Esophagus mucosa (tissue), 1 donor: ENCODE measurements at regions not wholly inside any gene's neighbourhood (a gene's known extent, or its start where the extent isn't known, plus 50 kb on each side); places are given as distances from the start of the nearest gene placed in this dataset.
"Not testable (repeated sequence)": the region's sequence is repeated elsewhere in the genome, so short reads cannot be mapped to it uniquely, and the experiment has no call there.

ENCODE experiments used
- ATAC-seq: fragments of 200-7000 bp; cut with Tn5 transposase; one replicate; pipeline ENCODE4 v1.9.1; 2020
- donor health status: DM: yes; HTN: yes; CAD: no.

GRCh38 chr10:130352291-130352645, 216.1 kb downstream of the GLRX3 start:
- ATAC-seq, result no peak

GRCh38 chr10:130353928-130354572, 217.9 kb downstream of the GLRX3 start:
- ATAC-seq, result no peak

- ATAC-seq, result no peak
Measured at GRCh38 chr10:130354573-130354954, 218.4 kb downstream of the GLRX3 start.

GRCh38 chr10:130354976-130355795, 219.0 kb downstream of the GLRX3 start:
- no peak for ATAC-seq

- not testable (repeated sequence) for ATAC-seq
Measured at GRCh38 chr10:130356429-130356828, 220.2 kb downstream of the GLRX3 start.

GRCh38 chr10:130357226-130357625, 221.0 kb downstream of the GLRX3 start:
- ATAC-seq, result no peak

- ATAC-seq, result no peak
Measured at GRCh38 chr10:130357951-130358350, 221.8 kb downstream of the GLRX3 start.

GRCh38 chr10:130358981-130359650, 222.9 kb downstream of the GLRX3 start:
- ATAC-seq, result no peak

GRCh38 chr10:130359711-130360110, 223.5 kb downstream of the GLRX3 start:
- no peak for ATAC-seq

GRCh38 chr10:130360826-130361311, 224.7 kb downstream of the GLRX3 start:
- no peak for ATAC-seq

GRCh38 chr10:130361351-130362105, 225.3 kb downstream of the GLRX3 start:
- no peak for ATAC-seq

GRCh38 chr10:130362308-130362761, 226.1 kb downstream of the GLRX3 start:
- ATAC-seq, result no peak

- no peak for ATAC-seq
Measured at GRCh38 chr10:130363051-130363450, 226.9 kb downstream of the GLRX3 start.

- ATAC-seq, result no peak
Measured at GRCh38 chr10:130363899-130364445, 227.8 kb downstream of the GLRX3 start.

- ATAC-seq, result no peak
Measured at GRCh38 chr10:130364631-130365411, 228.6 kb downstream of the GLRX3 start.

GRCh38 chr10:130368761-130369560, 232.8 kb downstream of the GLRX3 start:
- ATAC-seq, result no peak

- ATAC-seq, result no peak
Measured at GRCh38 chr10:130369645-130370381, 233.6 kb downstream of the GLRX3 start.

GRCh38 chr10:130370721-130371120, 234.5 kb downstream of the GLRX3 start:
- no peak for ATAC-seq

- no peak for ATAC-seq
Measured at GRCh38 chr10:130371156-130371555, 235.0 kb downstream of the GLRX3 start.

- ATAC-seq, result no peak
Measured at GRCh38 chr10:130371666-130372065, 235.5 kb downstream of the GLRX3 start.
